Neuronal stem cell (in vitro differentiated cells): ENCODE measurements at regions not wholly inside any gene's neighbourhood (a gene's known extent, or its start where the extent isn't known, plus 50 kb on each side); places are given as distances from the start of the nearest gene placed in this dataset.

Experiments
- DNase-seq: peaks from one replicate; pipeline ENCODE4 v3.0.0-alpha.2; 2013; ENCODE audit warnings: low spot score
- H2AFZ ChIP-seq: one replicate; pipeline ENCODE4 v1.6.1; 2013; ENCODE audit warnings: mild to moderate bottlenecking, low read length, inconsistent platforms
- H2AK5ac ChIP-seq: 2 replicates; pipeline ENCODE4 v1.6.1; 2013; ENCODE audit warnings: low read depth, mild to moderate bottlenecking, inconsistent platforms, low read length, moderate library complexity, mixed read lengths
- H2BK120ac ChIP-seq: 2 replicates; pipeline ENCODE4 v1.6.1; 2013; ENCODE audit warnings: low read depth, mild to moderate bottlenecking, inconsistent platforms, low read length, moderate library complexity, mixed read lengths
- H2BK12ac ChIP-seq: one replicate; pipeline ENCODE4 v1.6.1; 2013; ENCODE audit warnings: low read length, inconsistent platforms
- H2BK15ac ChIP-seq: 2 replicates; pipeline ENCODE4 v1.6.1; 2013; ENCODE audit warnings: mild to moderate bottlenecking, low read length, inconsistent platforms, mixed read lengths
- H2BK5ac ChIP-seq: one replicate; pipeline ENCODE4 v1.6.1; 2013; ENCODE audit warnings: inconsistent platforms, mild to moderate bottlenecking, low read length, moderate library complexity
- H3K14ac ChIP-seq: one replicate; pipeline ENCODE4 v1.6.1; 2013; ENCODE audit warnings: low read length, inconsistent platforms
- H3K18ac ChIP-seq: 2 replicates; pipeline ENCODE4 v1.6.1; 2013; ENCODE audit warnings: low read length, inconsistent platforms
- H3K23ac ChIP-seq: 2 replicates; pipeline ENCODE4 v1.6.1; 2013; ENCODE audit warnings: low read depth, mild to moderate bottlenecking, mixed read lengths, low read length, inconsistent platforms; ENCODE audit not compliant: poor library complexity
- H3K27ac ChIP-seq: replicated peaks from 3 replicates; pipeline ENCODE4 v1.5.1; 2013; ENCODE audit warnings: low read length, inconsistent platforms
- H3K27me3 ChIP-seq, 3 experiments: 2 replicates each; pipeline ENCODE4 v1.6.1; 2013; ENCODE audit warnings: low read length in 3 of 3, mild to moderate bottlenecking in 2 of 3, inconsistent platforms in 1 of 3, low read depth in 1 of 3, mixed read lengths in 1 of 3, moderate library complexity in 1 of 3; ENCODE audit not compliant: control insufficient read depth in 3 of 3, insufficient read depth in 3 of 3
- H3K36me3 ChIP-seq, 2 donors: replicated peaks in 1 of 2; 2 replicates each; pipeline ENCODE4 v1.6.1; 2013; ENCODE audit warnings: low read length in 2 of 2; ENCODE audit not compliant: control insufficient read depth in 2 of 2, insufficient read depth in 2 of 2
- H3K4ac ChIP-seq: 2 replicates; pipeline ENCODE4 v1.6.1; 2013; ENCODE audit warnings: inconsistent platforms, mild to moderate bottlenecking, low read length, moderate library complexity
- H3K4me1 ChIP-seq, 2 donors: 1 replicate in 1 of 2; 2 replicates in 1 of 2; pipeline ENCODE4 v1.6.1; 2013; ENCODE audit warnings: low read length in 2 of 2, low read depth in 1 of 2; ENCODE audit not compliant: control insufficient read depth in 2 of 2, insufficient read depth in 1 of 2
- H3K4me2 ChIP-seq: one replicate; pipeline ENCODE4 v1.6.1; 2013; ENCODE audit warnings: mild to moderate bottlenecking, low read length, inconsistent platforms; ENCODE audit not compliant: insufficient read depth, poor library complexity, severe bottlenecking
- H3K4me3 ChIP-seq, 2 donors: 2 replicates each; pipeline ENCODE4 v1.5.1; 2013; ENCODE audit warnings: low read length in 2 of 2, mild to moderate bottlenecking in 2 of 2, inconsistent platforms in 1 of 2, moderate library complexity in 1 of 2
- H3K79me1 ChIP-seq: one replicate; pipeline ENCODE4 v1.6.1; 2013; ENCODE audit warnings: low read depth, mild to moderate bottlenecking, inconsistent platforms, low read length, moderate library complexity
- H3K9ac ChIP-seq: one replicate; pipeline ENCODE4 v1.6.1; 2013; ENCODE audit warnings: mild to moderate bottlenecking, low read depth, low read length, inconsistent platforms; ENCODE audit not compliant: poor library complexity
- H3K9me3 ChIP-seq, 2 donors: replicated peaks in 1 of 2; 2 replicates each; pipeline versions ENCODE3 to v1.6.1; 2013; ENCODE audit warnings: low read length in 2 of 2, mild to moderate bottlenecking in 2 of 2, inconsistent platforms in 1 of 2, low read depth in 1 of 2, mixed read lengths in 1 of 2, moderate library complexity in 1 of 2; ENCODE audit not compliant: control insufficient read depth in 2 of 2, insufficient read depth in 1 of 2
- H4K8ac ChIP-seq: one replicate; pipeline ENCODE4 v1.6.1; 2013; ENCODE audit warnings: low read depth, mild to moderate bottlenecking, inconsistent platforms, low read length, moderate library complexity
- H4K91ac ChIP-seq: one replicate; pipeline ENCODE4 v1.6.1; 2013; ENCODE audit warnings: low read length, low read depth, mild to moderate bottlenecking, inconsistent platforms; ENCODE audit not compliant: poor library complexity
- WGBS, 2 donors: extraction: QIAGEN DNeasy Blood & Tissue Kit; methylation state at CpG; one replicate each; pipeline ENCODE4 v1.1.7; 2013; ENCODE audit warnings: missing lambda C conversion rate in 2 of 2, mixed read lengths in 1 of 2; ENCODE audit not compliant: insufficient read length in 2 of 2, insufficient replicate concordance in 1 of 2; ENCODE audit errors: extremely low coverage in 2 of 2; 5-methylcytosine and 5-hydroxymethylcytosine counted together

- H3K9ac ChIP-seq: no peak overlapping the region
- H3K27me3 ChIP-seq: no peaks in the 10 kb centered on the region
- no peak overlapping the region for H2AK5ac ChIP-seq
- H3K4me3 ChIP-seq: no peak overlapping the region
- no peak overlapping the region for H3K23ac ChIP-seq
- no peak overlapping the region for H3K18ac ChIP-seq
- no peak overlapping the region for H2BK120ac ChIP-seq
- no peak overlapping the region for H3K27ac ChIP-seq
- WGBS, 2 donors: no CpG with 5 or more reads among the region's 2 CpGs
- DNase-seq: no peak
- H2BK15ac ChIP-seq: no peak overlapping the region
- H3K4ac ChIP-seq: no peak overlapping the region
- no peak overlapping the region for H4K91ac ChIP-seq
- no peaks in the 10 kb centered on the region for H3K79me1 ChIP-seq
- no peak overlapping the region for H2AFZ ChIP-seq
- no peak overlapping the region for H3K4me2 ChIP-seq
- H3K4me1 ChIP-seq: no peaks in the 10 kb centered on the region
- H3K9me3 ChIP-seq: no peaks in the 10 kb centered on the region
- H4K8ac ChIP-seq: no peak overlapping the region
- H2BK5ac ChIP-seq: no peak overlapping the region
- H3K36me3 ChIP-seq: no peaks in the 10 kb centered on the region
- no peak overlapping the region for H2BK12ac ChIP-seq
- H3K14ac ChIP-seq: no peak overlapping the region
Measured at GRCh38 chr2:125364192-125364983, 1291.6 kb upstream of the GYPC start.

GRCh38 chr2:125364984-125365265 lies 1291.0 kb upstream of the GYPC start:
- Histone ChIP-seq H3K18ac (no peak overlapping the region), H4K91ac (no peak overlapping the region), H2AFZ (no peak overlapping the region), H3K4me1 (no peaks in the 10 kb centered on the region), H4K8ac (no peak overlapping the region), H2BK120ac (no peak overlapping the region), H3K9me3 (no peaks in the 10 kb centered on the region), H2AK5ac (no peak overlapping the region), H3K36me3 (no peaks in the 10 kb centered on the region), H3K9ac (no peak overlapping the region), H2BK5ac (no peak overlapping the region), H3K4me3 (no peak overlapping the region), H3K27ac (no peak overlapping the region), H3K23ac (no peak overlapping the region), H3K27me3 (no peaks in the 10 kb centered on the region), H2BK12ac (no peak overlapping the region), H3K79me1 (no peaks in the 10 kb centered on the region), H3K4ac (no peak overlapping the region), H2BK15ac (no peak overlapping the region), H3K4me2 (no peak overlapping the region), H3K14ac (no peak overlapping the region)
- no peak for DNase-seq
- WGBS, 2 donors: no CpG with 5 or more reads among the region's 1 CpG

GRCh38 chr2:125371867-125372266 lies 1284.1 kb upstream of the GYPC start:
- Histone ChIP-seq H2AFZ (no peak overlapping the region), H4K91ac (no peak overlapping the region), H3K79me1 (no peaks in the 10 kb centered on the region), H3K9ac (no peak overlapping the region), H2BK15ac (no peak overlapping the region), H2BK120ac (no peak overlapping the region), H4K8ac (no peak overlapping the region), H2BK12ac (no peak overlapping the region), H2AK5ac (no peak overlapping the region), H3K23ac (no peak overlapping the region), H3K4me1 (no peaks in the 10 kb centered on the region), H3K18ac (no peak overlapping the region), H3K14ac (no peak overlapping the region), H3K36me3 (no peaks in the 10 kb centered on the region), H3K27me3 (no peaks in the 10 kb centered on the region), H3K4me2 (no peak overlapping the region), H3K9me3 (no peaks in the 10 kb centered on the region), H2BK5ac (no peak overlapping the region), H3K27ac (no peak overlapping the region), H3K4ac (no peak overlapping the region), H3K4me3 (no peak overlapping the region)
- DNase-seq: no peak

GRCh38 chr2:125373293-125373692 lies 1282.7 kb upstream of the GYPC start:
- Histone ChIP-seq H3K4ac (no peak overlapping the region), H3K27me3 (no peaks in the 10 kb centered on the region), H4K8ac (no peak overlapping the region), H2BK120ac (no peak overlapping the region), H2BK5ac (no peak overlapping the region), H4K91ac (no peak overlapping the region), H2BK15ac (no peak overlapping the region), H2AK5ac (no peak overlapping the region), H3K4me2 (no peak overlapping the region), H2AFZ (no peak overlapping the region), H3K79me1 (no peaks in the 10 kb centered on the region), H3K23ac (no peak overlapping the region), H3K14ac (no peak overlapping the region), H3K36me3 (no peaks in the 10 kb centered on the region), H3K9me3 (no peaks in the 10 kb centered on the region), H2BK12ac (no peak overlapping the region), H3K18ac (no peak overlapping the region), H3K9ac (no peak overlapping the region), H3K27ac (no peak overlapping the region), H3K4me3 (no peak overlapping the region), H3K4me1 (no peaks in the 10 kb centered on the region)
- DNase-seq: no peak
- WGBS, 2 donors: no CpG with 5 or more reads among the region's 1 CpG
